ENCODE measurements at regions not wholly inside any gene's neighbourhood (a gene's known extent, or its start where the extent isn't known, plus 50 kb on each side); places are given as distances from the start of the nearest gene placed in this dataset.

DNA sequence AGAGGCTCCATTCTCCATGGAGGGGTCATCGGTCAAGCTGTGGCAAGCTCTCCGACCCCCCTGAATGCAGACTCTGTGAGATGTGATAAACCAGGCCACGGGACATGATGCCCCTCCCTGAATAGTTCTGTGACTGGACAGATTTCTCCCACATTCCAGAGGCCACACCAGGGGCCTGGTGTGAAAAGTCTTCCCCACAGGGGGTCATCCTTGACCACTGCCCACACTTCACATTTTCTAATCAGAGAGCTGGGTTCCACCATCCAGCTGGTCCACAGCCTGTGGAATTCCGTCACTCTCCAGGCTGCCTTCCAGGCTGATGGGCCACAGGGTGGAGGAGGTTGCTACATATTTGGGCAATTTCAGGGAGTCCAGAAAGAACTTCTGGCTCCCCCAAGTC is 51.3 kb upstream of the CYRIA start:
- no peak for DNase-seq

DNA sequence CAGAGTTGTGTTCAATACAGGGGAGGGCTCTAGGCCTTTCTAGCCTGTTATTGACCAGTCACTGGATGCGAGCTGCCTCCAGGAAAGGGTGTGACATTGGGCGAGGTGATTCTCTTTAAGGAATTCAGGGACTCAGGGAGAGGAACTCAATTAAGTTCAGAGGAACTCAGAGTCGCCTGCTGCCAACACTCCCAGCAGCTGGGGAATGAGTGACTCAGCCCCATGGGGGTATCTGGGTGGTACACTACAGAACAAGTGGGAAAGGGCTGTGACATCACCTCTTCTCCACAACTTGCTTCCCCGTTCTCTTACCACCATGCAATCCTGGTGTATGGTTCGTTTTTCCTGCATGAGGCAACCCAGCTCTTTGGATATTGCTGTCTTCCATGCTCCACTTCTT is 50.4 kb upstream of the CYRIA start:
- no peak for DNase-seq
